Heart right ventricle (tissue), 16 donors: ENCODE measurements at regions not wholly inside any gene's neighbourhood (a gene's known extent, or its start where the extent isn't known, plus 50 kb on each side); places are given as distances from the start of the nearest gene placed in this dataset.

Experiments
- ATAC-seq, 8 donors: fragments of 200-7000 bp; cut with Tn5 transposase; one replicate each; pipeline ENCODE4 v1.9.1; 2020; ENCODE audit warnings: mild to moderate bottlenecking in 8 of 8, moderate library complexity in 8 of 8, moderate number of reproducible peaks in 1 of 8
- DNase-seq, 2 donors: peaks; one replicate each; pipeline ENCODE4 v3.0.0-alpha.2; 2020
- H3K27ac ChIP-seq, 10 donors: fragments of 200-600 bp; sonication (generic) in 2 of 10; one replicate each; pipeline versions ENCODE4 v1.5.0 to v1.8.0; 2020 to 2022; ENCODE audit warnings: mild to moderate bottlenecking in 3 of 10
- H3K27me3 ChIP-seq, 7 donors: fragments of 200-600 bp; one replicate each; pipeline ENCODE4 v1.8.0; 2021 to 2022; ENCODE audit warnings: mild to moderate bottlenecking in 2 of 7
- H3K36me3 ChIP-seq, 9 donors: fragments of 200-600 bp; sonication (generic) in 1 of 9; one replicate each; pipeline versions ENCODE4 v1.5.0 to v1.8.0; 2020 to 2022; ENCODE audit warnings: mild to moderate bottlenecking in 2 of 9
- H3K4me1 ChIP-seq, 9 donors: fragments of 200-600 bp; sonication (generic) in 1 of 9; one replicate each; pipeline versions ENCODE4 v1.5.0 to v1.8.0; 2020 to 2022; ENCODE audit warnings: mild to moderate bottlenecking in 4 of 9
- H3K4me3 ChIP-seq, 10 donors: fragments of 200-600 bp; sonication (generic) in 2 of 10; one replicate each; pipeline versions ENCODE4 v1.5.0 to v1.8.0; 2020 to 2022; ENCODE audit warnings: mild to moderate bottlenecking in 7 of 10, moderate library complexity in 2 of 10
- H3K9me3 ChIP-seq, 11 donors: fragments of 200-600 bp in 10 of 11; sonication (generic) in 2 of 11; one replicate each; pipeline versions ENCODE4 v1.5.0 to v1.8.0; 2013 to 2022; ENCODE audit warnings: mild to moderate bottlenecking in 2 of 11, control low read depth in 1 of 11, moderate library complexity in 1 of 11
- WGBS, 2 donors: extraction: QIAGEN DNeasy Blood & Tissue Kit; methylation state at CpG; one replicate each; pipeline ENCODE4 v1.1.7; 2013; ENCODE audit warnings: inconsistent platforms in 1 of 2; 5-methylcytosine and 5-hydroxymethylcytosine counted together
- intact Hi-C, 10 donors: fragments of 100-400 bp; cut with DNase I; formaldehyde crosslinking; loops; one replicate each; pipeline versions ENCODE4 v1.11.1 to v1.14.2; 2022
- TF ChIP-seq, protein P1 (sequence below), 9 donors: fragments of 200-600 bp; sonication (generic) in 2 of 9; IDR thresholded peaks; one replicate each; pipeline versions ENCODE4 v1.5.0 to v1.8.0; 2021 to 2022; ENCODE audit warnings: antibody characterized with exemption in 9 of 9, mild to moderate bottlenecking in 5 of 9, moderate library complexity in 1 of 9
- donor health status: Arrhythmogenic right ventricular cardiomyopathy.
- donor health status: ischemic (EF 13 %, LVEDD 7.1; RV severe dilation, severe dysfunction).
- donor health status: healthy with polysubstance abuse.
- donor health status: DM: no; HTN: yes; CAD: no.
- donor health status: DM: no; HTN: no; CAD: no.
- donor health status: ischemic (EF 25% LVEDD 6.9; RV normal size, moderate dysfunction).
- donor health status: ischemic (EF 25% LVEDD 5.7; RV mildly dilated, moderate dysfunction).
- donor health status: healthy.
- donor health status: DM: yes; HTN: yes; CAD: no.
- donor health status: Ischemic cardiomyopathy.
- donor health status: ischemic (EF 35%, LVEDD 5.7; RV mildly dilated, moderate dysfunction).
- donor health status: nonischemic (EF 11% LVEDD 7.7; RV severe dilation, severe dysfunction).
- donor health status: DM: yes; HTN: yes; CAD: no.
- donor health status: PGD.
- donor health status: ischemic (EF 29% LVEDD 5.4; RV normal size, mild dysfunction).
- donor health status: nonischemic (EF 23%, LVEDD 6.1; RV moderate dilation, normal function).

DNA sequence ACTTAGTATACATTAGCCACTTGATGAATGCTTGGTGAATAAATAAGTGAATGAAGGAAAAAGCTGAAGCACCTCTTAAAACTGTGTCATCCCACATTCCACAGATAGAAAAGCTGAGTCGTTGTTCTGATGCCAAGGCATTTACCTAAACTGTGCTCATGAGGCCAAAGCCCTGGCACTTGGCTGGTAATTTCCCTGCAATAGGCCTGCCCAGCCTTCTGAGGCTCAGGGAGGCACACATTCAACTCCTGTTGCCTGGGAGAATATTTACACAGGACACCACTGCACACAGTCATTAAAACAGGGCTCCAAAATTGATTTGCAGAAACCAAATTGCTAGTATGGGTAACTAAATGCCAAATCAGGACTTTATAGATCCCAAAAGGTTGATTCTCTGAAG is 333.0 kb upstream of the C16orf82 start:
- no peak for DNase-seq
- Histone ChIP-seq H3K9me3 (peaks cover 0 to 5% (median 0%) of the 10 kb centered on the region in 11 donors), H3K27me3 (no peaks in the 10 kb centered on the region), H3K27ac (no peak overlapping the region), H3K4me3 (no peak overlapping the region), H3K36me3 (no peaks in the 10 kb centered on the region), H3K4me1 (no peaks in the 10 kb centered on the region)
- 81 to 90% methylated on average over 1 of the region's 1 CpG for WGBS, 2 donors
- intact Hi-C loops, result loop anchor here in 1 of 10 donors (10.0 kb wide), 1 partner anchor 61 kb away; no protein-coding TSS in a partner anchor
- ATAC-seq, result no peak
- TF ChIP-seq, protein P1, sequence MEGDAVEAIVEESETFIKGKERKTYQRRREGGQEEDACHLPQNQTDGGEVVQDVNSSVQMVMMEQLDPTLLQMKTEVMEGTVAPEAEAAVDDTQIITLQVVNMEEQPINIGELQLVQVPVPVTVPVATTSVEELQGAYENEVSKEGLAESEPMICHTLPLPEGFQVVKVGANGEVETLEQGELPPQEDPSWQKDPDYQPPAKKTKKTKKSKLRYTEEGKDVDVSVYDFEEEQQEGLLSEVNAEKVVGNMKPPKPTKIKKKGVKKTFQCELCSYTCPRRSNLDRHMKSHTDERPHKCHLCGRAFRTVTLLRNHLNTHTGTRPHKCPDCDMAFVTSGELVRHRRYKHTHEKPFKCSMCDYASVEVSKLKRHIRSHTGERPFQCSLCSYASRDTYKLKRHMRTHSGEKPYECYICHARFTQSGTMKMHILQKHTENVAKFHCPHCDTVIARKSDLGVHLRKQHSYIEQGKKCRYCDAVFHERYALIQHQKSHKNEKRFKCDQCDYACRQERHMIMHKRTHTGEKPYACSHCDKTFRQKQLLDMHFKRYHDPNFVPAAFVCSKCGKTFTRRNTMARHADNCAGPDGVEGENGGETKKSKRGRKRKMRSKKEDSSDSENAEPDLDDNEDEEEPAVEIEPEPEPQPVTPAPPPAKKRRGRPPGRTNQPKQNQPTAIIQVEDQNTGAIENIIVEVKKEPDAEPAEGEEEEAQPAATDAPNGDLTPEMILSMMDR (IDR thresholded peaks at IDR 0.05), result no peak

DNA sequence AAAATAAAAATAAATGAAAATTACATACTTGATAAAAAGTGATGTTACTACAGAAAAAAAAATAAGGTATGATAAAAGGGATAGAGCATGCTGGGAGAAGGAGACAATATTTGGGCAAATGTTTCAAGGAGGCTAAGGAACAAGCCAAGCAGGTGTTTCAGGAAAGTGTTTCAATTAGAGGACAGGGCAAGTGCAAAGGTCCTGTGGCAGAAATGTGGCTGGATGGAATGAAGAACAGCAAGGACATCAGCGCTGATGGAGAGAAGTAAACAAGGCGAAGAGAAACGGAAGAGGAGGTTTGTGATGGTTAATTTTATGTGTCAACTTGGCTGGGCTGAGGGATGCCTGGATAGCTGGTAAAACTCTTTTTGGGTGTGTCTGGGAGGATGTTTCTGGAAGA is 331.2 kb upstream of the C16orf82 start:
- peaks cover 0 to 7% (median 0%) of the 10 kb centered on the region in 9 donors for H3K4me1 ChIP-seq
- no peaks in the 10 kb centered on the region for H3K36me3 ChIP-seq
- no peak for DNase-seq
- no peaks in the 10 kb centered on the region for H3K27me3 ChIP-seq
- ATAC-seq, result no peak
- intact Hi-C loops, result loop anchor here in 1 of 10 donors (10.0 kb wide), 1 partner anchor 59 kb away; no protein-coding TSS in a partner anchor
- 87 to 91% methylated on average over 3 of the region's 3 CpGs for WGBS, 2 donors
- H3K9me3 ChIP-seq, result peaks cover 0 to 5% (median 0%) of the 10 kb centered on the region in 11 donors
- H3K4me3 ChIP-seq, result no peak overlapping the region
- TF ChIP-seq, protein P1 (IDR thresholded peaks at IDR 0.05), result no peak
- H3K27ac ChIP-seq, result no peak overlapping the region

DNA sequence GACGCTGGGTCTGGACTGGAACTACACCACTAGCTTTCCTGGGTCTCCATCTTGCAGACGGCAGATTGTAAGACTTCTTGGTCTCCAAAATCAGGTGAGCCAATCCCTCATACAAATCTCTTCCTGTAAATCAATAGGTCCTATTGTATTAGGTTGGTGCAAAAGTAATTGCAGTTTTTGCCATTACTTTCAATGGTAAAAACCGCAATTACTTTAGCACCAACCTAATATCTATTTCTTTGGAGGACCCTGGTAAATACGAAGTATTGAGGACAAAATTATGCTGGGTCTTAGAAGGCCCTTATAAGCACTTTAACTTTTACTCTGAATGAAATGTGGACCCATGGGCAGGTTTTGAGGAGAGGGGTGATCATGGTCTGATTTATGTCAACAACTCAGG is 330.6 kb upstream of the C16orf82 start:
- no peaks in the 10 kb centered on the region for H3K27me3 ChIP-seq
- no peaks in the 10 kb centered on the region for H3K36me3 ChIP-seq
- DNase-seq (no peak), ATAC-seq (no peak)
- no peak overlapping the region for H3K27ac ChIP-seq
- 82 to 85% methylated on average over 4 of the region's 4 CpGs for WGBS, 2 donors
- peaks cover 0 to 13% (median 0%) of the 10 kb centered on the region in 9 donors for H3K4me1 ChIP-seq
- intact Hi-C loops, result loop anchor here in 2 of 10 donors (2.0 to 10.0 kb wide), 2 partner anchors 21 to 59 kb away; no protein-coding TSS in a partner anchor
- TF ChIP-seq, protein P1 (IDR thresholded peaks at IDR 0.05), result no peak
- H3K9me3 ChIP-seq, result peaks cover 0 to 3% (median 0%) of the 10 kb centered on the region in 11 donors
- H3K4me3 ChIP-seq, result no peak overlapping the region

DNA sequence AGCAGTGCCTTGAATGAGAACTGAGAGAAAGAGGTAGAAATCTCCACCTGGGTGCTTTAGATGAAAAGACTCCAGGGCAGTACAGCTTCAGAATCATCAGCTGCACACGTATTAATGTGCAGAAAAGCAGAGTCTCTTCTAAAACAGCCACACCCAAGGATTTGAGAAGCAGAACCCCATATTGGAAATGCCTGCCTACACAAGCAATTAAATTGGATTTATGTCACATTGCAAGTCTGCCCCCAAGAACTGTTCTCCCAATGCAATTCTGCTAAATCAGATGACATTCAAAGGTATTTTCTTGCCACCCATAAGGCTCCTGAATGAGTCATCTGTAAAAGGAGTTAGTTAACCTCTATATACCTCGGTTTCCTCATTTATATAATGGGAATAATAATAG is 326.0 kb upstream of the C16orf82 start:
- H3K36me3 ChIP-seq, result no peaks in the 10 kb centered on the region
- no peak overlapping the region for H3K4me3 ChIP-seq
- H3K9me3 ChIP-seq, result no peaks in the 10 kb centered on the region
- H3K4me1 ChIP-seq, result peaks cover 0 to 42% (median 5%) of the 10 kb centered on the region in 9 donors
- intact Hi-C loops, result no loop called here
- WGBS, 2 donors, result 69 to 75% methylated on average over 2 of the region's 2 CpGs
- H3K27ac ChIP-seq, result no peak overlapping the region
- TF ChIP-seq, protein P1 (IDR thresholded peaks at IDR 0.05), result no peak
- ATAC-seq (no peak), DNase-seq (no peak)
- H3K27me3 ChIP-seq, result no peaks in the 10 kb centered on the region
